Glomerular endothelial cell (primary cell): ENCODE measurements at regions not wholly inside any gene's neighbourhood (a gene's known extent, or its start where the extent isn't known, plus 50 kb on each side); places are given as distances from the start of the nearest gene placed in this dataset.
"Not testable (repeated sequence)": the region's sequence is repeated elsewhere in the genome, so short reads cannot be mapped to it uniquely, and the experiment has no call there.

Source experiments
- DNase-seq: peaks from one replicate; pipeline ENCODE4 v3.0.0-alpha.2; 2011; ENCODE audit warnings: low read depth, low spot score; ENCODE audit errors: extremely low read depth

GRCh38 chr5:96177303-96177869, 215.7 kb upstream of the ELL2 start:
- no peak for DNase-seq

- DNase-seq = no peak
Measured at GRCh38 chr5:96176022-96176421, 214.4 kb upstream of the ELL2 start.

GRCh38 chr5:96175090-96175489, 213.4 kb upstream of the ELL2 start:
- DNase-seq = no peak

- no peak for DNase-seq
Measured at GRCh38 chr5:96173366-96173765, 211.7 kb upstream of the ELL2 start.

- no peak for DNase-seq
Measured at GRCh38 chr5:96172436-96172835, 210.8 kb upstream of the ELL2 start.

GRCh38 chr5:96171973-96172372, 210.3 kb upstream of the ELL2 start:
- not testable (repeated sequence) for DNase-seq

- DNase-seq = not testable (repeated sequence)
Measured at GRCh38 chr5:96170481-96171125, 209.0 kb upstream of the ELL2 start.

- not testable (repeated sequence) for DNase-seq
Measured at GRCh38 chr5:96168833-96169232, 207.2 kb upstream of the ELL2 start.

- no peak for DNase-seq
Measured at GRCh38 chr5:96159043-96159442, 197.4 kb upstream of the ELL2 start.

- DNase-seq = no peak
Measured at GRCh38 chr5:96157841-96158291, 196.2 kb upstream of the ELL2 start.

GRCh38 chr5:96157077-96157780, 195.6 kb upstream of the ELL2 start:
- no peak for DNase-seq

GRCh38 chr5:96155147-96155546, 193.5 kb upstream of the ELL2 start:
- no peak for DNase-seq

GRCh38 chr5:96151891-96152290, 190.2 kb upstream of the ELL2 start:
- DNase-seq = no peak

GRCh38 chr5:96150007-96150406, 188.4 kb upstream of the ELL2 start:
- DNase-seq = no peak

GRCh38 chr5:96149546-96149945, 187.9 kb upstream of the ELL2 start:
- DNase-seq = no peak

- no peak for DNase-seq
Measured at GRCh38 chr5:96149021-96149420, 187.4 kb upstream of the ELL2 start.

- DNase-seq = no peak
Measured at GRCh38 chr5:96148376-96148775, 186.7 kb upstream of the ELL2 start.

- no peak for DNase-seq
Measured at GRCh38 chr5:96147866-96148265, 186.2 kb upstream of the ELL2 start.

GRCh38 chr5:96146675-96147074, 185.0 kb upstream of the ELL2 start:
- no peak for DNase-seq

- DNase-seq = no peak
Measured at GRCh38 chr5:96144289-96144688, 182.6 kb upstream of the ELL2 start.

- DNase-seq = no peak
Measured at GRCh38 chr5:96143450-96143849, 181.8 kb upstream of the ELL2 start.

- no peak for DNase-seq
Measured at GRCh38 chr5:96142786-96143434, 181.3 kb upstream of the ELL2 start.
